CD4-positive, alpha-beta T cell (primary cell): ENCODE measurements at regions not wholly inside any gene's neighbourhood (a gene's known extent, or its start where the extent isn't known, plus 50 kb on each side); places are given as distances from the start of the nearest gene placed in this dataset.
A peak's percentile ranks its signal among the peaks of the same experiment; 100 is the strongest.

ENCODE experiments used
- ATAC-seq: fragments of 200-7000 bp; cut with Tn5 transposase; one replicate; pipeline ENCODE4 v1.10.0; 2022; ENCODE audit warnings: mild to moderate bottlenecking; ENCODE audit not compliant: poor library complexity
- CTCF ChIA-PET: fragments of 350-600 bp; sonication (Branson Sonifier 250); formaldehyde crosslinking; loops from one replicate; lab custom pipeline; 2021; ENCODE audit warnings: antibody characterized with exemption, inconsistent platforms; lab: Charles Lee
- POLR2A ChIA-PET: fragments of 350-600 bp; sonication (Branson Sonifier 250); formaldehyde crosslinking; loops from one replicate; lab custom pipeline; 2021; ENCODE audit warnings: antibody characterized with exemption, inconsistent platforms; lab: Charles Lee
- DNase-seq, 14 experiments: peaks; one replicate each; pipeline ENCODE4 v3.0.0-alpha.2; 2013 to 2020; ENCODE audit warnings: mixed read lengths in 2 of 14
- H3K27ac ChIP-seq, 2 donors: one replicate each; pipeline versions ENCODE4 v1.5.1 to v1.7.0; 2013; ENCODE audit warnings: low read length in 2 of 2, low read depth in 1 of 2, mild to moderate bottlenecking in 1 of 2
- H3K27me3 ChIP-seq, 2 experiments: 1 replicate in 1 of 2; 2 replicates in 1 of 2; pipeline versions ENCODE4 v1.6.1 to v1.7.0; 2013; ENCODE audit warnings: low read length in 2 of 2, control low read depth in 1 of 2, mild to moderate bottlenecking in 1 of 2, moderate library complexity in 1 of 2; ENCODE audit not compliant: insufficient read depth in 2 of 2, control insufficient read depth in 1 of 2
- H3K36me3 ChIP-seq: one replicate; pipeline ENCODE4 v1.6.1; 2013; ENCODE audit warnings: low read length, control low read depth; ENCODE audit not compliant: insufficient read depth
- H3K4me1 ChIP-seq: one replicate; pipeline ENCODE4 v1.6.1; 2013; ENCODE audit warnings: low read length, control low read depth; ENCODE audit not compliant: insufficient read depth
- H3K4me3 ChIP-seq: one replicate; pipeline ENCODE4 v1.5.1; 2013; ENCODE audit warnings: mild to moderate bottlenecking, low read length, moderate library complexity
- H3K9me3 ChIP-seq, 2 experiments: 1 replicate in 1 of 2; 2 replicates in 1 of 2; pipeline versions ENCODE4 v1.6.1 to v1.7.0; 2013; ENCODE audit warnings: low read length in 2 of 2, mild to moderate bottlenecking in 2 of 2, control low read depth in 1 of 2, moderate library complexity in 1 of 2; ENCODE audit not compliant: control insufficient read depth in 1 of 2, insufficient read depth in 1 of 2
- H3K27ac Mint-ChIP-seq: one replicate; pipeline ENCODE4 v1.8.0; 2020; ENCODE audit warnings: mixed read lengths
- H3K27me3 Mint-ChIP-seq: one replicate; pipeline ENCODE4 v1.8.0; 2021; ENCODE audit warnings: mixed read lengths
- H3K36me3 Mint-ChIP-seq: one replicate; pipeline ENCODE4 v1.8.0; 2021; ENCODE audit warnings: low read depth, mixed read lengths
- H3K4me1 Mint-ChIP-seq: one replicate; pipeline ENCODE4 v1.8.0; 2021; ENCODE audit warnings: low read depth, mixed read lengths
- H3K4me3 Mint-ChIP-seq: one replicate; pipeline ENCODE4 v1.8.0; 2020; ENCODE audit warnings: mild to moderate bottlenecking, mixed read lengths
- H3K9me3 Mint-ChIP-seq: one replicate; pipeline ENCODE4 v1.8.0; 2020; ENCODE audit warnings: mixed read lengths
- CTCF ChIP-seq: fragments of 200-600 bp; IDR thresholded peaks from one replicate; pipeline ENCODE4 v1.8.0; 2022; ENCODE audit warnings: antibody characterized with exemption, mild to moderate bottlenecking
- intact Hi-C, 2 experiments: fragments of 100-400 bp; cut with DNase I in 1 of 2; cut with micrococcal nuclease in 1 of 2; formaldehyde crosslinking; loops; one replicate each; pipeline versions ENCODE4 v1.15.1 to v1.9.0; 2023 to 2025; cut with DNase I, micrococcal nuclease

- H3K9me3 ChIP-seq = peaks cover 9 to 13% of the 10 kb centered on the region in 2 experiments
- Mint-ChIP-seq H3K9me3 (peaks cover 7% of the 10 kb centered on the region), H3K4me1 (no peaks in the 10 kb centered on the region), H3K27ac (no peak overlapping the region), H3K27me3 (no peaks in the 10 kb centered on the region), H3K36me3 (peaks cover 7% of the 10 kb centered on the region), H3K4me3 (no peak overlapping the region)
- no peaks in the 10 kb centered on the region for H3K4me1 ChIP-seq
- no peak for TF ChIP-seq CTCF
- intact Hi-C loops = no loop called here
- no peaks in the 10 kb centered on the region for H3K36me3 ChIP-seq
- H3K27me3 ChIP-seq = no peaks in the 10 kb centered on the region
- CTCF ChIA-PET = interaction anchor here (1.2 to 1.8 kb wide), 2 partner anchors 16 to 56 kb away, joined by 3 to 6 read pairs; no protein-coding TSS in a partner anchor
- DNase-seq = no peak
- ATAC-seq = no peak
- no peak overlapping the region for H3K4me3 ChIP-seq
- POLR2A ChIA-PET = no interaction called here
- H3K27ac ChIP-seq = no peak overlapping the region
These were observed 74.2 kb upstream of the ATP2B1 start for GRCh38 chr12:89782807-89783206.

GRCh38 chr12:89781946-89782550 lies 73.4 kb upstream of the ATP2B1 start:
- ChIA-PET POLR2A (no interaction called here), CTCF (interaction anchor here (1.0 to 1.8 kb wide), 3 partner anchors 17 to 57 kb away, joined by 3 to 6 read pairs (median 3); no protein-coding TSS in a partner anchor)
- TF ChIP-seq CTCF = no peak
- no peaks in the 10 kb centered on the region for H3K4me1 Mint-ChIP-seq
- no peak overlapping the region for H3K4me3 ChIP-seq
- no peaks in the 10 kb centered on the region for H3K27me3 Mint-ChIP-seq
- peaks cover 7% of the 10 kb centered on the region for H3K9me3 Mint-ChIP-seq
- H3K4me3 Mint-ChIP-seq = no peak overlapping the region
- intact Hi-C loops = no loop called here
- peaks cover 7% of the 10 kb centered on the region for H3K36me3 Mint-ChIP-seq
- no peaks in the 10 kb centered on the region for H3K36me3 ChIP-seq
- H3K27ac ChIP-seq = no peak overlapping the region
- no peak overlapping the region for H3K27ac Mint-ChIP-seq
- ATAC-seq = no peak
- no peaks in the 10 kb centered on the region for H3K27me3 ChIP-seq
- H3K4me1 ChIP-seq = no peaks in the 10 kb centered on the region
- DNase-seq = no peak
- peaks cover 9 to 12% of the 10 kb centered on the region in 2 experiments for H3K9me3 ChIP-seq

- no peaks in the 10 kb centered on the region for H3K36me3 ChIP-seq
- intact Hi-C loops = no loop called here
- no peaks in the 10 kb centered on the region for H3K27me3 ChIP-seq
- Mint-ChIP-seq H3K36me3 (peaks cover 7% of the 10 kb centered on the region), H3K9me3 (peaks cover 7% of the 10 kb centered on the region), H3K4me3 (no peak overlapping the region), H3K4me1 (no peaks in the 10 kb centered on the region), H3K27ac (no peak overlapping the region), H3K27me3 (no peaks in the 10 kb centered on the region)
- peaks cover 2 to 3% of the 10 kb centered on the region in 2 experiments for H3K9me3 ChIP-seq
- H3K27ac ChIP-seq = no peak overlapping the region
- TF ChIP-seq CTCF = no peak
- ChIA-PET CTCF (interaction anchor here (1.8 kb wide), 1 partner anchor 58 kb away, joined by 6 read pairs; no protein-coding TSS in a partner anchor), POLR2A (no interaction called here)
- no peaks in the 10 kb centered on the region for H3K4me1 ChIP-seq
- DNase-seq (peak in 2 of 14 experiments; percentile 23 to 27), ATAC-seq (no peak)
- no peak overlapping the region for H3K4me3 ChIP-seq
These were observed 72.5 kb upstream of the ATP2B1 start for GRCh38 chr12:89781156-89781555.
